ENCODE measurements at regions not wholly inside any gene's neighbourhood (a gene's known extent, or its start where the extent isn't known, plus 50 kb on each side); places are given as distances from the start of the nearest gene placed in this dataset.

- no peak for DNase-seq
- in situ Hi-C loops (cut with HindIII; ENCODE audit: low pct_ligation_motif_present, low pct_unique_long_range_greater_than_20kb, low sequenced_read_pairs), result no loop called here
Observed at GRCh38 chr5:171595801-171596231, 176.4 kb downstream of the FGF18 start.

GRCh38 chr5:171596391-171596878 lies 177.0 kb downstream of the FGF18 start:
- in situ Hi-C loops (cut with HindIII; ENCODE audit: low pct_ligation_motif_present, low pct_unique_long_range_greater_than_20kb, low sequenced_read_pairs), result no loop called here
- DNase-seq, result no peak

GRCh38 chr5:171597946-171598640 lies 178.6 kb downstream of the FGF18 start:
- in situ Hi-C loops (cut with HindIII; ENCODE audit: low pct_ligation_motif_present, low pct_unique_long_range_greater_than_20kb, low sequenced_read_pairs), result no loop called here
- no peak for DNase-seq

- in situ Hi-C loops (cut with HindIII; ENCODE audit: low pct_ligation_motif_present, low pct_unique_long_range_greater_than_20kb, low sequenced_read_pairs), result no loop called here
- DNase-seq, result no peak
Observed at GRCh38 chr5:171598641-171599152, 179.2 kb downstream of the FGF18 start.

- DNase-seq, result no peak
- in situ Hi-C loops (cut with HindIII; ENCODE audit: low pct_ligation_motif_present, low pct_unique_long_range_greater_than_20kb, low sequenced_read_pairs), result no loop called here
Observed at GRCh38 chr5:171599411-171599810, 180.0 kb downstream of the FGF18 start.

GRCh38 chr5:171599957-171600612 lies 180.6 kb downstream of the FGF18 start:
- in situ Hi-C loops (cut with HindIII; ENCODE audit: low pct_ligation_motif_present, low pct_unique_long_range_greater_than_20kb, low sequenced_read_pairs), result no loop called here
- no peak for DNase-seq

GRCh38 chr5:171600741-171601265 lies 181.4 kb downstream of the FGF18 start:
- in situ Hi-C loops (cut with HindIII; ENCODE audit: low pct_ligation_motif_present, low pct_unique_long_range_greater_than_20kb, low sequenced_read_pairs), result no loop called here

GRCh38 chr5:171601266-171601881 lies 181.9 kb downstream of the FGF18 start:
- in situ Hi-C loops (cut with HindIII; ENCODE audit: low pct_ligation_motif_present, low pct_unique_long_range_greater_than_20kb, low sequenced_read_pairs), result no loop called here
- no peak for DNase-seq

More at GRCh38 chr5:171600741-171601265, 181.4 kb downstream of the FGF18 start:
- no peak for DNase-seq

- in situ Hi-C loops (cut with HindIII; ENCODE audit: low pct_ligation_motif_present, low pct_unique_long_range_greater_than_20kb, low sequenced_read_pairs), result no loop called here
- DNase-seq, result no peak
Observed at GRCh38 chr5:171603591-171603990, 182.0 kb upstream of the SMIM23 start.

- in situ Hi-C loops (cut with HindIII; ENCODE audit: low pct_ligation_motif_present, low pct_unique_long_range_greater_than_20kb, low sequenced_read_pairs), result no loop called here
- DNase-seq, result no peak
Observed at GRCh38 chr5:171604195-171604594, 181.4 kb upstream of the SMIM23 start.

GRCh38 chr5:171606414-171607024 lies 179.1 kb upstream of the SMIM23 start:
- DNase-seq, result peak; percentile 13
- in situ Hi-C loops (cut with HindIII; ENCODE audit: low pct_ligation_motif_present, low pct_unique_long_range_greater_than_20kb, low sequenced_read_pairs), result no loop called here

GRCh38 chr5:171607863-171608262 lies 177.8 kb upstream of the SMIM23 start:
- in situ Hi-C loops (cut with HindIII; ENCODE audit: low pct_ligation_motif_present, low pct_unique_long_range_greater_than_20kb, low sequenced_read_pairs), result no loop called here
- DNase-seq, result no peak

GRCh38 chr5:171609806-171610452 lies 175.7 kb upstream of the SMIM23 start:
- in situ Hi-C loops (cut with HindIII; ENCODE audit: low pct_ligation_motif_present, low pct_unique_long_range_greater_than_20kb, low sequenced_read_pairs), result no loop called here
- no peak for DNase-seq

GRCh38 chr5:171610686-171611085 lies 174.9 kb upstream of the SMIM23 start:
- in situ Hi-C loops (cut with HindIII; ENCODE audit: low pct_ligation_motif_present, low pct_unique_long_range_greater_than_20kb, low sequenced_read_pairs), result no loop called here
- DNase-seq, result no peak

- in situ Hi-C loops (cut with HindIII; ENCODE audit: low pct_ligation_motif_present, low pct_unique_long_range_greater_than_20kb, low sequenced_read_pairs), result no loop called here
- DNase-seq, result no peak
Observed at GRCh38 chr5:171612749-171613148, 172.9 kb upstream of the SMIM23 start.

- DNase-seq, result no peak
- in situ Hi-C loops (cut with HindIII; ENCODE audit: low pct_ligation_motif_present, low pct_unique_long_range_greater_than_20kb, low sequenced_read_pairs), result no loop called here
Observed at GRCh38 chr5:171614511-171614910, 171.1 kb upstream of the SMIM23 start.

GRCh38 chr5:171614971-171615653 lies 170.5 kb upstream of the SMIM23 start:
- in situ Hi-C loops (cut with HindIII; ENCODE audit: low pct_ligation_motif_present, low pct_unique_long_range_greater_than_20kb, low sequenced_read_pairs), result no loop called here
- DNase-seq, result no peak
